ENCODE measurements at regions not wholly inside any gene's neighbourhood (a gene's known extent, or its start where the extent isn't known, plus 50 kb on each side); places are given as distances from the start of the nearest gene placed in this dataset.

DNA sequence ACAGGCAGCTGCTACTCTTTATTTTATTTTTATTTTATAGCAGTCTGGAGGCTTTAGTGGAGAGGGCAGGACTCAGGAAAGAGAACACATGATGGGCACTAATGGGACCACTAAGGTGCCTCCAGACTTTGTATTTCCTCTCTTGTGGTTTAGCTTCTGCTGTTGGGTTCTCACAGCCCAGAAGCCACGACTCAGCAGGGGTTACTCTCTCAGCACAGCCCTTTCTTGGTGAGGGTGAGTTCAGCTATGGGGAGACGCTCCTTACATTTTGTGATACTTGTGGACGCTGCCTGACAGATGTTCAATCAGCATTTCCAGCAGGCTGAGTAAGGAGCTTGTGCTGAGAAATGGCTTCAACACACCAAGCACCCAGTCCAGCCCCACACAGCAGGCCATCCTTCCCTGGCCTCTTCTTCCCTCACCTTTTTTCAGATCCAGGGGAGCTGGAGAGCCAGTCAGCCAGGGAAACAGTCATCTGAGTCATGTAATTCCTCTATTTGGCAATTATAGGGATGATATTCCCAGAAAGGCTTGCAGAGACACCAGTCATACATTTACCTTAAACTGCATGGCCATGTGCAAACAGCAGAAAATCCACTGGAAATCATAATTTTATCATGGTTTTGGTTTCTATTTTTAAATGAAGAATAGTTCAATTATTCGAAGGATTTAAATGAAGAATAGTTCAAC, 53.2 kb upstream of the RAB3GAP2 start:
- Histone ChIP-seq H3K4me3 (no peak overlapping the region), H3K4me1 (replicated peaks; ENCODE audit: insufficient read depth) (peaks cover 16% of the 10 kb centered on the region), H3K27me3 (ENCODE audit: insufficient read depth, low read depth) (no peaks in the 10 kb centered on the region), H3F3A (ENCODE audit: insufficient read depth, low read depth) (peaks cover 8% of the 10 kb centered on the region), H3K9me2 (ENCODE audit: insufficient read depth) (no peaks in the 10 kb centered on the region), H2AFZ (no peak overlapping the region), H3K4me2 (no peak overlapping the region), H4K20me1 (ENCODE audit: insufficient read depth) (no peaks in the 10 kb centered on the region), H3K27ac (no peak overlapping the region), H3K36me3 (ENCODE audit: low read depth) (no peaks in the 10 kb centered on the region), H3K79me2 (ENCODE audit: low read depth) (no peaks in the 10 kb centered on the region), H3K9me3 (ENCODE audit: insufficient read depth, low read depth) (no peaks in the 10 kb centered on the region)
- ChIA-PET POLR2A (ENCODE audit: unreplicated experiment) (no interaction called here), CTCF (no interaction called here)
- no peak for TF ChIP-seq EZH2 (IDR thresholded peaks at IDR 0.05; ENCODE audit: low read depth)
- intact Hi-C loops (cut with micrococcal nuclease; ENCODE audit: unreplicated experiment) = no loop called here
- BruUV-seq (replicated peaks) = no TSS peak
- DNase-seq = no peak

DNA sequence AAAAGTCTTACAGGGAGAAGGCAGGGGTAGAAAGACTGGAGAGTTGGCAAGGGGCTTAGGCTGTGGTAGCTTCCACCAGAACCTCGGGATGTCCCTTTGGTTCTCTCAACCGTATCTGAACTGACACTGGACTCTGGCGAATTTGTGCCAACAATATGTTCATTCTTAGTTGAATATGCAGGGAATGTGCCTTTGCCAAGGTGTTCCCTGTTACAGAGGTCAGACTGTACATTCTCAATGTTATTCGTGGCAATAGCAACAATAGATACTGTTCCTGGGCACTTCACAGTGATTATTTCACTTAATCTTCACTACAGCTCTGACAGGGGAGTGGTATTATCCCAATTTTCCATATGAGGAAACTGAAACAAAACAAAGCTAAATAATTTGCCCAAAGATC, 51.5 kb upstream of the RAB3GAP2 start:
- ChIA-PET CTCF (no interaction called here), POLR2A (ENCODE audit: unreplicated experiment) (no interaction called here)
- intact Hi-C loops (cut with micrococcal nuclease; ENCODE audit: unreplicated experiment) = no loop called here
- no peak overlapping the region for H3K4me3 ChIP-seq
- no peaks in the 10 kb centered on the region for H3K9me2 ChIP-seq (ENCODE audit: insufficient read depth)
- no peaks in the 10 kb centered on the region for H3K36me3 ChIP-seq (ENCODE audit: low read depth)
- peaks cover 8% of the 10 kb centered on the region for H3F3A ChIP-seq (ENCODE audit: insufficient read depth, low read depth)
- no peaks in the 10 kb centered on the region for H3K79me2 ChIP-seq (ENCODE audit: low read depth)
- H3K4me1 ChIP-seq (replicated peaks; ENCODE audit: insufficient read depth) = peaks cover 16% of the 10 kb centered on the region
- no TSS peak for BruUV-seq (replicated peaks)
- H3K27me3 ChIP-seq (ENCODE audit: insufficient read depth, low read depth) = no peaks in the 10 kb centered on the region
- TF ChIP-seq EZH2 (IDR thresholded peaks at IDR 0.05; ENCODE audit: low read depth) = no peak
- TF ChIP-seq, protein P1, sequence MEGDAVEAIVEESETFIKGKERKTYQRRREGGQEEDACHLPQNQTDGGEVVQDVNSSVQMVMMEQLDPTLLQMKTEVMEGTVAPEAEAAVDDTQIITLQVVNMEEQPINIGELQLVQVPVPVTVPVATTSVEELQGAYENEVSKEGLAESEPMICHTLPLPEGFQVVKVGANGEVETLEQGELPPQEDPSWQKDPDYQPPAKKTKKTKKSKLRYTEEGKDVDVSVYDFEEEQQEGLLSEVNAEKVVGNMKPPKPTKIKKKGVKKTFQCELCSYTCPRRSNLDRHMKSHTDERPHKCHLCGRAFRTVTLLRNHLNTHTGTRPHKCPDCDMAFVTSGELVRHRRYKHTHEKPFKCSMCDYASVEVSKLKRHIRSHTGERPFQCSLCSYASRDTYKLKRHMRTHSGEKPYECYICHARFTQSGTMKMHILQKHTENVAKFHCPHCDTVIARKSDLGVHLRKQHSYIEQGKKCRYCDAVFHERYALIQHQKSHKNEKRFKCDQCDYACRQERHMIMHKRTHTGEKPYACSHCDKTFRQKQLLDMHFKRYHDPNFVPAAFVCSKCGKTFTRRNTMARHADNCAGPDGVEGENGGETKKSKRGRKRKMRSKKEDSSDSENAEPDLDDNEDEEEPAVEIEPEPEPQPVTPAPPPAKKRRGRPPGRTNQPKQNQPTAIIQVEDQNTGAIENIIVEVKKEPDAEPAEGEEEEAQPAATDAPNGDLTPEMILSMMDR (conservative IDR thresholded peaks at IDR 0.05) = no peak
- H3K4me2 ChIP-seq = no peak overlapping the region
- H3K27ac ChIP-seq = no peak overlapping the region
- H4K20me1 ChIP-seq (ENCODE audit: insufficient read depth) = no peaks in the 10 kb centered on the region
- H3K9me3 ChIP-seq (ENCODE audit: insufficient read depth, low read depth) = no peaks in the 10 kb centered on the region
- H2AFZ ChIP-seq = no peak overlapping the region
- no peak for DNase-seq

DNA sequence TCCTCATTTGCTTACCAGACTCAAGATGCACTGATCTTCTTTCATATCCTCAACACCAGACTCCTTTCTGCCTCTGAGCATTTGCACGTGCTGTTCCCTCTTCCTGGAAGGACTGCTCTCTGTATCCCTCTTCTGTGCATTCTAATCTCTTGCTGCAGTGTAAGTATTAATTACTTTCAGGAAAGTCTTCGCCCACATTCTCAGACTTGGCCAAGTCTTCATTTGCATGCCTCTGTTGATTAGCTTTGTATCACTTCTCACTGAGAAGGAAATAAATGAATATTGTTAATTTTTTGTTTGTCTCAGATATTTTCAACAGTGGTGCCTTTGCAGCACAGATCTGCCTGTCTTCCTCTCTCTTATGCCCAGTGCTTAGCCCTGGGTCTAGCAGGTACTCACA, 50.3 kb upstream of the RAB3GAP2 start:
- Histone ChIP-seq H3F3A (ENCODE audit: insufficient read depth, low read depth) (peaks cover 8% of the 10 kb centered on the region), H4K20me1 (ENCODE audit: insufficient read depth) (no peaks in the 10 kb centered on the region), H3K36me3 (ENCODE audit: low read depth) (no peaks in the 10 kb centered on the region), H3K27me3 (ENCODE audit: insufficient read depth, low read depth) (no peaks in the 10 kb centered on the region), H3K27ac (no peak overlapping the region), H3K4me1 (replicated peaks; ENCODE audit: insufficient read depth) (peaks cover 16% of the 10 kb centered on the region), H3K79me2 (ENCODE audit: low read depth) (no peaks in the 10 kb centered on the region), H3K9me3 (ENCODE audit: insufficient read depth, low read depth) (no peaks in the 10 kb centered on the region), H2AFZ (no peak overlapping the region), H3K4me2 (no peak overlapping the region), H3K4me3 (no peak overlapping the region), H3K9me2 (ENCODE audit: insufficient read depth) (no peaks in the 10 kb centered on the region)
- ChIA-PET CTCF (no interaction called here), POLR2A (ENCODE audit: unreplicated experiment) (no interaction called here)
- DNase-seq = no peak
- TF ChIP-seq, protein P1 (conservative IDR thresholded peaks at IDR 0.05) = no peak
- no peak for TF ChIP-seq EZH2 (IDR thresholded peaks at IDR 0.05; ENCODE audit: low read depth)
- intact Hi-C loops (cut with micrococcal nuclease; ENCODE audit: unreplicated experiment) = no loop called here
- no TSS peak for BruUV-seq (replicated peaks)

Measured in PC-9 (cell line).